Right lobe of liver (tissue), 4 donors: ENCODE measurements at regions not wholly inside any gene's neighbourhood (a gene's known extent, or its start where the extent isn't known, plus 50 kb on each side); places are given as distances from the start of the nearest gene placed in this dataset.

Source experiments
- CTCF ChIP-seq, 4 donors: fragments of 200-600 bp in 3 of 4; fragments of 450-650 bp in 1 of 4; IDR thresholded peaks; one replicate each; pipeline versions ENCODE4 v1.5.1 to v1.8.0; 2016 to 2022; ENCODE audit warnings: antibody characterized with exemption in 4 of 4, mild to moderate bottlenecking in 2 of 4
- POLR2A ChIP-seq: fragments of 450-650 bp; IDR thresholded peaks from one replicate; pipeline ENCODE4 v1.6.1; 2017; ENCODE audit warnings: antibody characterized with exemption, mild to moderate bottlenecking
- donor health status: DM: no; HTN: no; CAD: no.
- donor health status: DM: no; HTN: no; CAD: no.
- donor health status: DM: no; HTN: yes; CAD: no.

- TF ChIP-seq POLR2A (no peak), CTCF (IDR thresholded peaks at IDR 0.05) (no peak)
Measured at GRCh38 chr6:74605922-74606581, 599.8 kb downstream of the COL12A1 start.
